Glutamatergic neuron (in vitro differentiated cells): ENCODE measurements at regions not wholly inside any gene's neighbourhood (a gene's known extent, or its start where the extent isn't known, plus 50 kb on each side); places are given as distances from the start of the nearest gene placed in this dataset.

Experiments used
- DNase-seq: peaks from one replicate; pipeline ENCODE4 v3.0.0; 2022
- H3K27ac Mint-ChIP-seq: one replicate; pipeline ENCODE4 v1.8.0; 2020; ENCODE audit warnings: mild to moderate bottlenecking, mixed read lengths, inconsistent platforms; ENCODE audit not compliant: unreplicated experiment
- H3K27me3 Mint-ChIP-seq: one replicate; pipeline ENCODE4 v1.8.0; 2020; ENCODE audit warnings: mild to moderate bottlenecking, moderate library complexity, mixed read lengths, inconsistent platforms; ENCODE audit not compliant: unreplicated experiment
- H3K36me3 Mint-ChIP-seq: one replicate; pipeline ENCODE4 v1.8.0; 2020; ENCODE audit warnings: mild to moderate bottlenecking, mixed read lengths, inconsistent platforms; ENCODE audit not compliant: unreplicated experiment
- H3K4me1 Mint-ChIP-seq: one replicate; pipeline ENCODE4 v1.8.0; 2020; ENCODE audit warnings: mild to moderate bottlenecking, low read depth, mixed read lengths, inconsistent platforms; ENCODE audit not compliant: unreplicated experiment
- H3K4me3 Mint-ChIP-seq: one replicate; pipeline ENCODE4 v1.8.0; 2020; ENCODE audit warnings: mild to moderate bottlenecking, mixed read lengths, inconsistent platforms; ENCODE audit not compliant: unreplicated experiment
- H3K9me3 Mint-ChIP-seq: one replicate; pipeline ENCODE4 v1.8.0; 2020; ENCODE audit warnings: mild to moderate bottlenecking, moderate library complexity, mixed read lengths, inconsistent platforms; ENCODE audit not compliant: unreplicated experiment
- TF ChIP-seq, protein P1 (sequence below): fragments of 200-600 bp; sonication (generic); IDR thresholded peaks from one replicate; pipeline ENCODE4 v1.5.0; 2021; ENCODE audit not compliant: partially characterized antibody, unreplicated experiment

DNA sequence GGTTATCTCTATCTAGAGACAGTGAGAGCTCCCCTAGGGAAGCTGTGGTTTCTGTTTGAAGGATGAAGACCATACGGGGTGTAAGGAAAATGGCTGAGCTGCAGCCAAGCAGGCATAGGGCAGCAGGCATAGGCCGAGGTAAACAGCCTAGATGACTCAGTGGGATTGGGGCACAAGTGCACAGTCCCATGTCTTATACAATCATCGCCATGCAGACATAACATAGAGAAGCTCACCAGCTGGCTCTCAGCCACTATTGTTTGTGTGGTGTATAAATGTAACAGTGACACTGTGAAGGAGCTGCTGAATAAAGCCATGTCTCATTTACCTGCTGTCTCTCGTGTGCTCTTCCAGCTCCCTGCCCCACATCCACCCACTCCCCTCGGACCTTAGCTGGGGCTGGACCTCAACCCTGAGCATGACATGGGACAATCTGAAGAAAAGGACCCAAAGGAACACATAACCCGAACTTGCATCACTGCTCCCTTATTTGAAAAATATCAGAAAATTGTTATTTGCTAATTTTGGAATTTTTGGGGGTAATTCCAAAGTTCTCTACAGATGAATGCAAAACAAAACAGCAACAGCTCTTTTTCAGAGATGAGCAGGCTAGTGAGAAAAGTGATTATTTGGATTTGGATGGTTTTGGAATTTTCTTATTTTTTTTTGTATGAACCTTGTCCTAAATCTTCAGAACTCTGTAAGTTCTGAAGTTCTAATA lies 582.7 kb downstream of the REEP3 start:
- TF ChIP-seq, protein P1, sequence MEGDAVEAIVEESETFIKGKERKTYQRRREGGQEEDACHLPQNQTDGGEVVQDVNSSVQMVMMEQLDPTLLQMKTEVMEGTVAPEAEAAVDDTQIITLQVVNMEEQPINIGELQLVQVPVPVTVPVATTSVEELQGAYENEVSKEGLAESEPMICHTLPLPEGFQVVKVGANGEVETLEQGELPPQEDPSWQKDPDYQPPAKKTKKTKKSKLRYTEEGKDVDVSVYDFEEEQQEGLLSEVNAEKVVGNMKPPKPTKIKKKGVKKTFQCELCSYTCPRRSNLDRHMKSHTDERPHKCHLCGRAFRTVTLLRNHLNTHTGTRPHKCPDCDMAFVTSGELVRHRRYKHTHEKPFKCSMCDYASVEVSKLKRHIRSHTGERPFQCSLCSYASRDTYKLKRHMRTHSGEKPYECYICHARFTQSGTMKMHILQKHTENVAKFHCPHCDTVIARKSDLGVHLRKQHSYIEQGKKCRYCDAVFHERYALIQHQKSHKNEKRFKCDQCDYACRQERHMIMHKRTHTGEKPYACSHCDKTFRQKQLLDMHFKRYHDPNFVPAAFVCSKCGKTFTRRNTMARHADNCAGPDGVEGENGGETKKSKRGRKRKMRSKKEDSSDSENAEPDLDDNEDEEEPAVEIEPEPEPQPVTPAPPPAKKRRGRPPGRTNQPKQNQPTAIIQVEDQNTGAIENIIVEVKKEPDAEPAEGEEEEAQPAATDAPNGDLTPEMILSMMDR: no peak
- no peaks in the 10 kb centered on the region for H3K36me3 Mint-ChIP-seq
- no peak for DNase-seq
- H3K4me1 Mint-ChIP-seq: no peaks in the 10 kb centered on the region
- no peaks in the 10 kb centered on the region for H3K27me3 Mint-ChIP-seq
- no peak overlapping the region for H3K4me3 Mint-ChIP-seq
- H3K27ac Mint-ChIP-seq: no peak overlapping the region
- no peaks in the 10 kb centered on the region for H3K9me3 Mint-ChIP-seq

DNA sequence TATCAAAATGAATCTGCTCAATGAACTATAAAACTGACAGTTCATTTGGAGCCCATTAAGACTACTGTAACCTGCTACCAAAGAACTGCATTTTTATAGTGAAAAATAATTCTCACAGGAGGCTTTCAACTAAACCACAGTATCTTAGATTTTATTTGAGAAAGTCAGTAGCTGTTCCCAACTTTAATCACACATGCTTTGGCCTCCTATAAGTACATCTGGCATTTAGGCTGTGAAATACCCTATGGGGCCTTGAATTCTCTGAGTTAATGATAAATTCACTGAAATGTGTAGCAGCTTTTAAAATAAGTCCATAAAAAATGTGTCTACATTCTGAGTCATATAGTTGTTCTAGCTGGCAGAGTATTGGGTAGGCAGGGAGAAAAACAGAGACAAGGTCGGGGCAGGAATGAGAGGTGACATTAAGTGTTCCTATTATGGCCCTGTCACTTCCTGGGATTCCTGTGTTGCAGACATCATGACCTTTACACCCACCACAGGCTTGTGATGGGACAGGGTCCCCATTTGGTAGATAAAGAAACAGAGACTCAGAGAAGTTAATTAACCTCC lies 588.8 kb downstream of the REEP3 start:
- Mint-ChIP-seq H3K27me3 (no peaks in the 10 kb centered on the region), H3K4me3 (no peak overlapping the region), H3K36me3 (no peaks in the 10 kb centered on the region)

DNA sequence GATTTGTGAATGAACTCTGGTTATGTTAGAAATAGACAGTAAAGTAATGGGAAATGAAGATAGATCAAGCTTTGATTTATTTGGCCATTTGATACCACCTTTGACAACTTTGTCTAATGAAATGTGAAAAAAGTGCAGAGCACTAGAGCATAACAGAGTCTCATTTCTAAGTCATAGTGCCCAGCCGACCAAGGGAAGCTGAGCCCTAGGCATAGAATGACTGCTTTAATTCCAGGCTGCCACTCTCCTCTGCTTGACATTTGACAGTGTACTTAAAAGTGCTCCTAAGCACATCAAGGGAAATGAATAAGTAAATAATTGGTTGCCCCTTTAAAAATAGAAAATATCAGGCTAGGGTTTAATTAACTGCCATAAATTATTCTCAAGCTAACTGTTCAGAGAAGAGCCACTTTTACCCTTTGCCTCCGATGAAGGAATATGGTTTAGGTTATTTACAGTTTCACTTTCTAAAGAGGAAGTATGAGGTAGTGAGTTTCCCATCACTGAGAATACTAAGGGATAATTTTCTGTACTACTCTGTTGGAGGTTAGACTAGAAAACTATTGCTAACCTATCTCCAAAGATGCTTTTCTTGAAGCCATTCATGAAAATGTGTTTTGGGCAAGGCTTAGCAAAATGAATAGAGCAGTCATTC lies 591.6 kb downstream of the REEP3 start:
- H3K9me3 Mint-ChIP-seq: no peaks in the 10 kb centered on the region
- no peak for DNase-seq
- H3K27me3 Mint-ChIP-seq: no peaks in the 10 kb centered on the region
- H3K27ac Mint-ChIP-seq: no peak overlapping the region
- TF ChIP-seq, protein P1: no peak
- H3K4me1 Mint-ChIP-seq: no peaks in the 10 kb centered on the region
- H3K4me3 Mint-ChIP-seq: no peak overlapping the region
- H3K36me3 Mint-ChIP-seq: no peaks in the 10 kb centered on the region

More for the DNA sequence above, 588.8 kb downstream of the REEP3 start:
- Mint-ChIP-seq H3K9me3 (no peaks in the 10 kb centered on the region), H3K27ac (no peak overlapping the region), H3K4me1 (no peaks in the 10 kb centered on the region)
- TF ChIP-seq, protein P1: no peak
- no peak for DNase-seq

DNA sequence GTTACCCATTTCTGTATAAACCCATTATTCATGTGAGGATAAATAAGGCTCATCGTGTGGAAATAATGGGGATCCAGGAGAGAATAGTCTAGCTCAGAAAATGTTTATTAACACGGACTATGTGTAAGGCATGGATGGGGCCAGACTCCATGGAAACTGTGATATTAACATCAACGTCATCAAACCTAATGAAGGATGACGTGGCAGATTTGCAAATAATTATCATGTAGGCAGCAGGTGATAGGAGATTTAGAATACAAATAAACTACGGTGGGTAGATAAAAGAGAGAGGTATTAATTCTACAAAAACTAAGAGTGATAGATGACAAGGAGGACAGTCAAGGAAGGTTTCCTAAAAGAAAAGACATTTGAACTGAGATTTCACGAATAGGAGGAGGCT lies 592.2 kb downstream of the REEP3 start:
- Mint-ChIP-seq H3K4me3 (no peak overlapping the region), H3K27me3 (no peaks in the 10 kb centered on the region), H3K27ac (no peak overlapping the region), H3K36me3 (no peaks in the 10 kb centered on the region), H3K4me1 (no peaks in the 10 kb centered on the region), H3K9me3 (no peaks in the 10 kb centered on the region)
- TF ChIP-seq, protein P1: no peak
- no peak for DNase-seq

DNA sequence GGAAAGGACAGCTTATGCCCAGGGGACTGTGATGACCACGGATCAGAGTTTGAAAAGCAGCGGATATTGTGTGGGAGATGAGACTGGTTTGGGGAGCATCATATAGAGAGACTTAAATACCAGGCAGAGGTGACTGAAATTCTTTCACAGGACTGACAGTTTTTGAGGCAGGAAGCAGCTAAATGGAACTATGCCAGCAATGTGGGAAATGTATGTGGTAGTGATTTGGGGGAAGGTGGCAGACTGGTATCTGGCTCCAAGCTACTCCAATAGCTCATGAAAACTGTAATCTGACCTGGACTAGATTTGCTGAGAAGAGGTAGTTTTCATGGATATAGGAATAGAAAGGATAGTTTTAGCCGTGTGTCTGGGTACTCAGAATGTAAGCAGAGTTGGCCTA lies 592.6 kb downstream of the REEP3 start:
- H3K9me3 Mint-ChIP-seq: no peaks in the 10 kb centered on the region

More for the DNA sequence above, 592.6 kb downstream of the REEP3 start:
- H3K36me3 Mint-ChIP-seq: no peaks in the 10 kb centered on the region
- H3K27me3 Mint-ChIP-seq: no peaks in the 10 kb centered on the region
- no peaks in the 10 kb centered on the region for H3K4me1 Mint-ChIP-seq
- TF ChIP-seq, protein P1: no peak
- no peak for DNase-seq
- no peak overlapping the region for H3K27ac Mint-ChIP-seq
- no peak overlapping the region for H3K4me3 Mint-ChIP-seq
